H1 (cell line): ENCODE measurements at regions not wholly inside any gene's neighbourhood (a gene's known extent, or its start where the extent isn't known, plus 50 kb on each side); places are given as distances from the start of the nearest gene placed in this dataset.

Experiments used
- ATF3 ChIP-seq: IDR thresholded peaks from 2 replicates; pipeline ENCODE4 v1.6.1; 2011; ENCODE audit warnings: low read depth, mild to moderate bottlenecking, low read length; ENCODE audit not compliant: insufficient read depth
- CREB1 ChIP-seq: IDR thresholded peaks from 2 replicates; pipeline ENCODE4 v1.6.1; 2012; ENCODE audit warnings: inconsistent platforms
- EP300 ChIP-seq, 2 experiments: IDR thresholded peaks; 1 replicate in 1 of 2; 2 replicates in 1 of 2; pipeline ENCODE4 v1.6.1; 2011 to 2012; ENCODE audit warnings: low read depth in 2 of 2, low read length in 2 of 2, mild to moderate bottlenecking in 2 of 2, borderline replicate concordance in 1 of 2, inconsistent platforms in 1 of 2, moderate library complexity in 1 of 2
- RAD21 ChIP-seq, 2 experiments: IDR thresholded peaks in 1 of 2; conservative IDR thresholded peaks in 1 of 2; 2 replicates each; pipeline ENCODE4 v1.6.1; 2011; ENCODE audit warnings: low read depth in 2 of 2, low read length in 2 of 2, improper control_type of control experiment in 1 of 2, inconsistent platforms in 1 of 2, mild to moderate bottlenecking in 1 of 2, moderate library complexity in 1 of 2
- SP2 ChIP-seq: IDR thresholded peaks from 2 replicates; pipeline ENCODE4 v1.6.1; 2012; ENCODE audit warnings: mild to moderate bottlenecking, low read length, inconsistent platforms
- TAF7 ChIP-seq: optimal IDR thresholded peaks from 2 replicates; pipeline ENCODE3; 2011; ENCODE audit warnings: low read depth, mild to moderate bottlenecking, inconsistent platforms, low read length, moderate library complexity, borderline replicate concordance
- TF ChIP-seq, protein P1 (sequence below): IDR thresholded peaks from 2 replicates; pipeline ENCODE4 v1.6.1; 2012; ENCODE audit warnings: inconsistent platforms

GRCh38 chr1:57620605-57621004 is 196.7 kb upstream of the DAB1 start (continued):
- TF ChIP-seq, protein P1, sequence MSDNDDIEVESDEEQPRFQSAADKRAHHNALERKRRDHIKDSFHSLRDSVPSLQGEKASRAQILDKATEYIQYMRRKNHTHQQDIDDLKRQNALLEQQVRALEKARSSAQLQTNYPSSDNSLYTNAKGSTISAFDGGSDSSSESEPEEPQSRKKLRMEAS: no peak
- TF ChIP-seq CREB1: no peak
- TF ChIP-seq ATF3: no peak
- TF ChIP-seq RAD21 (IDR thresholded peaks at IDR 0.05 in 1 of 2, conservative IDR thresholded peaks at IDR 0.05 in 1 of 2; ENCODE audit: low read depth in 2 of 2, low read length in 2 of 2): no peak
- TF ChIP-seq SP2: no peak
- no peak for TF ChIP-seq TAF7
- no peak for TF ChIP-seq EP300 (IDR thresholded peaks at IDR 0.05; ENCODE audit: borderline replicate concordance in 1 of 2, low read depth in 2 of 2, low read length in 2 of 2)
